Muscle of back (tissue), 3 donors: ENCODE measurements at regions not wholly inside any gene's neighbourhood (a gene's known extent, or its start where the extent isn't known, plus 50 kb on each side); places are given as distances from the start of the nearest gene placed in this dataset.
A peak's percentile ranks its signal among the peaks of the same experiment; 100 is the strongest.
"Not testable (repeated sequence)": the region's sequence is repeated elsewhere in the genome, so short reads cannot be mapped to it uniquely, and the experiment has no call there.

Source experiments
- DNase-seq, 3 donors: peaks; one replicate each; pipeline versions ENCODE4 v3.0.0 to v3.0.0-alpha.2; 2013

GRCh38 chr16:17939723-17940122 is 396.8 kb downstream of the NPIPA8 start:
- no peak for DNase-seq

GRCh38 chr16:17939122-17939536 is 397.4 kb downstream of the NPIPA8 start:
- peak in 2 of 3 donors; percentile 14 to 48 for DNase-seq

DNA sequence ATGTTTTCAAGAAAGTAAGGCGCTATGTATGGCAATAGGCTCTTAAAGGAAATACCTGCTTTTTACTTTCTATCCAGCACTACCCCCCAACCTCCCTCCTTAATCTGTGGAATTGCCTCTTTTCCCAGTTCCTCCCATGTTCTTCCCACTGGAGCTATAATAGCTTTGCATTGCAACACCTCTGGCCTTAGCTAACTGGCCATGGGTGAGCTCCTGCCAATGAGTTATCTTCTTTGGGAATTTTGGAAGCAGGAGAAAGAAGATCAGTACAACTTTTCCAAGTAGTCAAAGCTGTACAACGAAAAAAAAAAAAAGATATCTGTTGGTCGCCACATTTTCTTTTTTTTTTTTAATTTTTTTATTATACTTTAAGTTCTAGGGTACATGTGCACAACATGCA is 398.0 kb downstream of the NPIPA8 start:
- DNase-seq: no peak

GRCh38 chr16:17936766-17937402 is 399.7 kb downstream of the NPIPA8 start:
- no peak for DNase-seq

DNA sequence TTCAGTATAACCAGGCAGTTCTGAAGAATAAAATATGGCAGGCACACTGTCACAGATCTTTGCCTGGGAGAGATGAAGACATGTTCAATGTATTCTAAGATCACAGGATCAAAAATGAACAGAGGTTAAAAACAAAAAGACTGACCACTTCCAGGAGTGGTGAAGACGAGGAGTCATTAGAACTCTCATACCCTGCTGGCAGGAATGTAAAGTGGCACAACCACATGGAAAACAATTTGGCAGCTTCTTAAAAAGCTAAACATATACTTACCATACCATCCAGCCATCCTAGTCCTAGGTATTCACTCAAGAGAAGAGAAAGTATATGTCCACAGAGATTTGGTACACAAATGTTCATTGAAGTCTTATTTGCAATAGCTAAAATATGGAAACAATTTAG is 406.3 kb downstream of the NPIPA8 start:
- DNase-seq: no peak

- no peak for DNase-seq
Observed at GRCh38 chr16:17926866-17927399, 409.6 kb downstream of the NPIPA8 start.

- no peak for DNase-seq
Observed at GRCh38 chr16:17926461-17926860, 410.1 kb downstream of the NPIPA8 start.

- DNase-seq: no peak
Observed at GRCh38 chr16:17925761-17926160, 410.8 kb downstream of the NPIPA8 start.

- no peak for DNase-seq
Observed at GRCh38 chr16:17921357-17921978, 415.1 kb downstream of the NPIPA8 start.

- DNase-seq: no peak
Observed at GRCh38 chr16:17917316-17918019, 419.1 kb downstream of the NPIPA8 start.

DNA sequence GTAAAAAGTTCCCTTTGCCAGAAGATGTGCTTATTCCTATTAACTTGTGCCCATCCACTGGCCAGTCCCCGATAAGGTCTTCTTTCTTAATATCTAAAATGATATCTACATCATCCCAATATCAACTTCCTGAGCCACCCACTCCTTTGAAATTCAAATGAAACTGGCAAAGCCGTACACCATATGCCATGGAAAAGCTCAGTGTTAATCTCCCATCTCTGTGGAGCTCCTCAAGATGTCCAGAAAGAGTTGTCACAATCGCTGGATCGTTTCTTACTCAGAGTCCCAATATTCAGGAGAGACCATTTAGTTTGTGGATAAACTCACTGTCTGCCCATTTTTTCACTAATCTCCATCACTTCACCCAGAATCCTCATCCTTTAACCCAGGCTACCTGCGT is 420.7 kb downstream of the NPIPA8 start:
- no peak for DNase-seq

- no peak for DNase-seq
Observed at GRCh38 chr16:17914168-17914567, 422.4 kb downstream of the NPIPA8 start.

DNA sequence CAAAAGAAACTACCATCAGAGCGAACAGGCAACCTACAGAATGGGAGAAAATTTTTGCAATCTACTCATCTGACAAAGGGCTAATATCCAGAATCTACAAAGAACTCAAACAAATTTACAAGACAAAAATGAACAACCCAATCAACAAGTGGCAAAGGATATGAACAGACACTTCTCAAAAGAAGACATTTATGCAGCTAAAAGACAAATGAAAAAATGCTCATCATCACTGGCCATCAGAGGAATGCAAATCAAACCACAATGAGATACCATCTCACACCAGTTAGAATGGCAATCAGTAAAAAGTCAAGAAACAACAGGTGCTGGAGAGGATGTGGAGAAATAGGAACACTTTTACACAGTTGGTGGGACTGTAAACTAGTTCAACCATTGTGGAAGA is 425.0 kb downstream of the NPIPA8 start:
- DNase-seq: not testable (repeated sequence)

DNA sequence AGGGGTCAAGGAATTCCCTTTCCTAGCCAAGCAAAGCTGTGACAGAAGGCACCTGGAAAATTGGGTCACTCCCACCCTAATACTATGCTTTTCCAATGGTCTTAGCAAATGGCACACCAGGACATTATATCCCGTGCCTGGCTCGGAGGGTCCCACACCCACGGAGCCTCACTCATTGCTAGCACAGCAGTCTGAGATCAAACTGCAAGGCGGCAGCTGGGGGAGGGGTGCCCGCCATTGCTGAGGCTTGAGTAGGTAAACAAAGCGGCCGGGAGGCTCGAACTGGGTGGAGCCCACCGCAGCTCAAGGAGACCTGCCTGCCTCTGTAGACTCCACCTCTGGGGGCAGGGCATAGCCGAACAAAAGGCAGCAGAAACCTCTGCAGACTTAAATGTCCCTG is 429.9 kb downstream of the NPIPA8 start:
- DNase-seq: not testable (repeated sequence)

DNA sequence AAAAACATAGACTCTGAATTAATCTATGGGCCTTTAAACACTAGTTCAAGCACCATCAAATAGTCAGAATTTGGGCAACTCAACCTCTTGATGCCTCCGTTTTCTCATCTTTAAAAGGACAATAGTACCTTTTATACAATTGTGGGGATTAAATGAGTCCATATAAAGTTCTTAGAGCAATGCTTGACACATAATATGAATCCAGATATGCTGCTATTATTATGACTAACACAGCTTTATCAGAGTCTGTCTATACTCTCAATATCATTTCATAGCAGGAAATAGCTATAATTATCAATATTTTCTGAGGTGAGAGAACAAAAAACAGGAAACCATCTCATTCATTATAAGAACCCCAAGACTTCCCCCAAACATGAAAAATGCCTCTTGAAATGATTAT is 430.5 kb upstream of the XYLT1 start:
- no peak for DNase-seq

DNA sequence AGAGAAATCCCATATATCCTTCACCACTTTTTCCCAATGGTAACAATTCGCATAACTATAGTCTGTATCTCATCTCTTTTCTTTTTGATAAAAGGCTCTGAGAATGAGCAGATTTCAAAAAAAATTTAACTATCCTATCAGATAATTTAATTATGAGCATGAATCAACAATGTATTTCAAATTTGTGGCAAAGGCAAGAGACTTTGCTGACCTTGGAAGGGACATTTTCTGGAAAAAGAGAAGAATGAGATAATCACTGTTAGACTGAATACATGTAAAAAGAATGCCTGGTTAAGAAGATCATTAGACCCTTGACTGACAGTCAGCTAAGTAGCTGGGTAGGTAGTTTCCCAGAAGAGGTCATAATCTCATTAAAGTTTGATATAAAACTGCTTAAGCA is 428.4 kb upstream of the XYLT1 start:
- DNase-seq: no peak

DNA sequence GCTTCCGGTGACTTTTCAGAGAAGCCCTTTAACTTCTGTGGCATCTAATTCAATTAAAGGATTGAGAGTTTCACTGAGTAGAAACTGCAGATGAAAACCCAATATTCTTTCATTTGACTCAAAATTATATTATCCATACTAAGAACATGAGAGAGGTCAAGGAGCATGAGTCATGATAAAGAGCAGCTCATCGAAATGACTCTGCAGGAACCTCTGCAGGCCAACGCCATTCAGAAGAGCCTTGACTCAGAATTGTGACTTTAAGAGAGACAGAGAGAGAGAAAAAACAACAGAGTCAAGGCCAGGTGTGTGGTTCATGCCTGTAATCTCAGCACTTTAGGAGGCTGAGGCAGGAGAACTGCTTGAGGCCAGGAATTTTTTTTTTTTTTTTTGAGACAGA is 417.2 kb upstream of the XYLT1 start:
- no peak for DNase-seq

GRCh38 chr16:17885659-17886207 is 415.0 kb upstream of the XYLT1 start:
- no peak for DNase-seq

GRCh38 chr16:17877821-17878360 is 407.1 kb upstream of the XYLT1 start:
- DNase-seq: no peak

GRCh38 chr16:17866996-17867395 is 396.2 kb upstream of the XYLT1 start:
- DNase-seq: no peak

GRCh38 chr16:17861981-17862479 is 391.3 kb upstream of the XYLT1 start:
- no peak for DNase-seq

GRCh38 chr16:17858061-17858460 is 387.3 kb upstream of the XYLT1 start:
- DNase-seq: no peak
